ENCODE measurements at regions not wholly inside any gene's neighbourhood (a gene's known extent, or its start where the extent isn't known, plus 50 kb on each side); places are given as distances from the start of the nearest gene placed in this dataset.

GRCh38 chr6:132919045-132919860 lies 104.9 kb downstream of the RPS12 start:
- TF ChIP-seq EP300 (IDR thresholded peaks at IDR 0.05; ENCODE audit: low read depth) (no peak), POLR2A (IDR thresholded peaks at IDR 0.05) (no peak), POLR2AphosphoS5 (IDR thresholded peaks at IDR 0.05) (no peak)
- TF ChIP-seq, protein P1, sequence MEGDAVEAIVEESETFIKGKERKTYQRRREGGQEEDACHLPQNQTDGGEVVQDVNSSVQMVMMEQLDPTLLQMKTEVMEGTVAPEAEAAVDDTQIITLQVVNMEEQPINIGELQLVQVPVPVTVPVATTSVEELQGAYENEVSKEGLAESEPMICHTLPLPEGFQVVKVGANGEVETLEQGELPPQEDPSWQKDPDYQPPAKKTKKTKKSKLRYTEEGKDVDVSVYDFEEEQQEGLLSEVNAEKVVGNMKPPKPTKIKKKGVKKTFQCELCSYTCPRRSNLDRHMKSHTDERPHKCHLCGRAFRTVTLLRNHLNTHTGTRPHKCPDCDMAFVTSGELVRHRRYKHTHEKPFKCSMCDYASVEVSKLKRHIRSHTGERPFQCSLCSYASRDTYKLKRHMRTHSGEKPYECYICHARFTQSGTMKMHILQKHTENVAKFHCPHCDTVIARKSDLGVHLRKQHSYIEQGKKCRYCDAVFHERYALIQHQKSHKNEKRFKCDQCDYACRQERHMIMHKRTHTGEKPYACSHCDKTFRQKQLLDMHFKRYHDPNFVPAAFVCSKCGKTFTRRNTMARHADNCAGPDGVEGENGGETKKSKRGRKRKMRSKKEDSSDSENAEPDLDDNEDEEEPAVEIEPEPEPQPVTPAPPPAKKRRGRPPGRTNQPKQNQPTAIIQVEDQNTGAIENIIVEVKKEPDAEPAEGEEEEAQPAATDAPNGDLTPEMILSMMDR (IDR thresholded peaks at IDR 0.05), result no peak

Data from transverse colon (tissue), 4 donors.